ENCODE measurements at regions not wholly inside any gene's neighbourhood (a gene's known extent, or its start where the extent isn't known, plus 50 kb on each side); places are given as distances from the start of the nearest gene placed in this dataset.

DNA sequence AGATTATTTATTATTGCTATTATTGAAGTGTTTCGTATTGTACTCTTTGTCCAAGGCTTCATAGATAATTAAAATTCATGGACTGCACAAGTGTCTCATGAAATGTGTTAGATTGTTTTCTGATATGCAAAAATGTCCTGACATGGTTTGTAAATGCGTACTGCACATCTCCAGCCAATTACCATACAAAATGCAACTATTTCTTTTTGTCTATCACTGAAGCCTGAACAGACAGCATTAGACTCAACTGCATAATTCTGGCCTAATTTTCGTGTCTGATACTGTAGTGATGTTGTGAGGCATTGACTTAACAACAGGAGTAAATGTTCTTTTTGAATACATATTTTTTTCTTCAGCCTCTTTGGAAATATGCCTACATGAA is 498.2 kb upstream of the CD180 start:
- Histone ChIP-seq H3K27me3 (no peaks in the 10 kb centered on the region), H3K4me3 (no peak overlapping the region), H3K9ac (ENCODE audit: low read depth in 2 of 2, low read length in 2 of 2) (no peak overlapping the region), H3K9me3 (no peaks in the 10 kb centered on the region), H3K4me1 (no peaks in the 10 kb centered on the region), H3K27ac (no peak overlapping the region), H3K36me3 (no peaks in the 10 kb centered on the region)
- no peak for DNase-seq
- intact Hi-C loops (cut with DNase I) = no loop called here
- TF ChIP-seq, protein P1, sequence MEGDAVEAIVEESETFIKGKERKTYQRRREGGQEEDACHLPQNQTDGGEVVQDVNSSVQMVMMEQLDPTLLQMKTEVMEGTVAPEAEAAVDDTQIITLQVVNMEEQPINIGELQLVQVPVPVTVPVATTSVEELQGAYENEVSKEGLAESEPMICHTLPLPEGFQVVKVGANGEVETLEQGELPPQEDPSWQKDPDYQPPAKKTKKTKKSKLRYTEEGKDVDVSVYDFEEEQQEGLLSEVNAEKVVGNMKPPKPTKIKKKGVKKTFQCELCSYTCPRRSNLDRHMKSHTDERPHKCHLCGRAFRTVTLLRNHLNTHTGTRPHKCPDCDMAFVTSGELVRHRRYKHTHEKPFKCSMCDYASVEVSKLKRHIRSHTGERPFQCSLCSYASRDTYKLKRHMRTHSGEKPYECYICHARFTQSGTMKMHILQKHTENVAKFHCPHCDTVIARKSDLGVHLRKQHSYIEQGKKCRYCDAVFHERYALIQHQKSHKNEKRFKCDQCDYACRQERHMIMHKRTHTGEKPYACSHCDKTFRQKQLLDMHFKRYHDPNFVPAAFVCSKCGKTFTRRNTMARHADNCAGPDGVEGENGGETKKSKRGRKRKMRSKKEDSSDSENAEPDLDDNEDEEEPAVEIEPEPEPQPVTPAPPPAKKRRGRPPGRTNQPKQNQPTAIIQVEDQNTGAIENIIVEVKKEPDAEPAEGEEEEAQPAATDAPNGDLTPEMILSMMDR (IDR thresholded peaks at IDR 0.05) = no peak

DNA sequence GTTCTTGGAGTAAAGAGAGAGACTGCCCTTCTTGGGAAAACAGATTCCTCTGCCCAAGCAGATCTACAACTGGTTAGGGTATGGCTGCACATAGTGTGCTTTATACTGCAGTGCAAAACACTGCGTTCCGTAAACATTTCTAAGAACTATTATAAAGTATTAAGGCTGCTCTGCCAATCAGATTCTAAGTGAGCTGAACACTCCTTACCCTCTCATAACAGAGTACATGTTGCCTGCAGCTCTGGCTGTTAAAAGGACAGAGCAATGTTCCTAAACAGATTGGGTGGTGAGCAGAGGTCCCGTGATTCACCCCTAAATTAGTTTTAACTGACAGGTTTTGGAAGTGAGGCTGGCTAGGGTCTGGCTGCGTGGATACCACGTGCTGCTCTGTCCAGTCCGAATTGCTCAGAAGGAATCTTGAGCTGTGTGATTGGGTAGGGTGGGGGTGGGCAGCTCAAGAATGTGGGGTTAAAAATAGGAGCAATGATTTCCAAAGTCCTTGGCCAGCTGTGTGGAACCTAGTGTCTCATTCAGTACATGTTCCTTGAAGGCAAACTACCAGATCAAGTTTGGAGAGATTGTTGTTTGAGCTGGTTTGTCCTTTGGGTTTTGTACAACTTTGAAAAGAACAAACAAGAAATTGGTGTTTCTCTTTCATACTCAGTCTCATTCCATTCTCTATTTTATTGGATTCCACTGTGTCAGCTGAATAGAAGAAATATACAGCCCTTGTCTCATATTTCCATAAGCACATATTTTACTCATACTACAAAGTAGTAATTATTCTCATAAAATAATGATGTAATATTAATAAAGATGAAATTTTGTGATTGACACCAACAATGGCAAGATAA is 497.6 kb upstream of the CD180 start:
- peak; percentile 23 for DNase-seq
- Histone ChIP-seq H3K27me3 (no peaks in the 10 kb centered on the region), H3K27ac (no peak overlapping the region), H3K4me3 (no peak overlapping the region), H3K36me3 (no peaks in the 10 kb centered on the region), H3K9ac (ENCODE audit: low read depth in 2 of 2, low read length in 2 of 2) (no peak overlapping the region), H3K9me3 (no peaks in the 10 kb centered on the region), H3K4me1 (no peaks in the 10 kb centered on the region)
- TF ChIP-seq, protein P1 (IDR thresholded peaks at IDR 0.05) = no peak
- intact Hi-C loops (cut with DNase I) = no loop called here

DNA sequence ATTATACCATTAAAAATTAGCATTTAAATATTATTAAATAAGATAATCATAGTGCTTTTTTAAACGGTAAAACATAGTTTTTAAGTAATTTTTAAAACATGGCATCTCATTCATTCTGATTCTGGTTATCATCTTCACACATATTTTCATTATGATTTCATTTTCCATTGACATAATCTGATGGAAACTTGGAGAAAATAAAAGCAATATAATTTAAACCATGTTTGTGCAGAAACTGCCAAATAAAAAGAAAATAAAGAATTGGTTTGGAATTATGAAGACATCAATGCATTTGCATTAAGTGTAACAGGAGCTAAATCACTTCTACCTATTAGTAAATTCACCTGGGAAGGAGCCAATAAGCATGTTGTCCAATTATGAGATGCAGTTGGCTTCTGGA is 490.1 kb upstream of the CD180 start:
- TF ChIP-seq, protein P1 (IDR thresholded peaks at IDR 0.05) = no peak
- H3K4me1 ChIP-seq = no peaks in the 10 kb centered on the region
- H3K36me3 ChIP-seq = no peaks in the 10 kb centered on the region
- intact Hi-C loops (cut with DNase I) = no loop called here
- no peaks in the 10 kb centered on the region for H3K27me3 ChIP-seq
- H3K4me3 ChIP-seq = no peak overlapping the region
- no peak overlapping the region for H3K27ac ChIP-seq
- H3K9ac ChIP-seq (ENCODE audit: low read depth in 2 of 2, low read length in 2 of 2) = no peak overlapping the region
- DNase-seq = no peak
- H3K9me3 ChIP-seq = no peaks in the 10 kb centered on the region

DNA sequence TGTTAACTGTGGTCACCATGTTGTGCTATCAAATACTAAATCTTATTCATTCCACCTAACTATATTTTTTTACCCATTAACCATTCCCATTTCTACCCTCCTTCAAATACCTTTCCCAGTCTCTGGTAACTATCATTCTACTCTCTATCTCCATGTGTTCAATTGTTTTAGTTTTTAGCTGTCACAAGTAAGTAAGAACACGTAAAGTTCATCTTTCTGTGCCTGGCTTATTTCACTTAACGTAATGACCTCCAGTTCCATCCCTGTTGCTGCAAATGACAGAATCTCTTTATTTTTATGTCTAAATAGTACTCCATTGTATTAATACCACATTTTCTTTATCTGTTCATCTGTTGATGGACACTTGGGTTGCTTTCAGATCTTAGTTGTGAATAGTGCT is 485.1 kb upstream of the CD180 start:
- TF ChIP-seq, protein P1 (IDR thresholded peaks at IDR 0.05) = no peak
- H3K9ac ChIP-seq (ENCODE audit: low read depth in 2 of 2, low read length in 2 of 2) = no peak overlapping the region
- no peaks in the 10 kb centered on the region for H3K27me3 ChIP-seq
- H3K9me3 ChIP-seq = no peaks in the 10 kb centered on the region
- no peak overlapping the region for H3K4me3 ChIP-seq
- intact Hi-C loops (cut with DNase I) = no loop called here
- no peak overlapping the region for H3K27ac ChIP-seq
- no peaks in the 10 kb centered on the region for H3K36me3 ChIP-seq
- no peaks in the 10 kb centered on the region for H3K4me1 ChIP-seq
- DNase-seq = no peak

DNA sequence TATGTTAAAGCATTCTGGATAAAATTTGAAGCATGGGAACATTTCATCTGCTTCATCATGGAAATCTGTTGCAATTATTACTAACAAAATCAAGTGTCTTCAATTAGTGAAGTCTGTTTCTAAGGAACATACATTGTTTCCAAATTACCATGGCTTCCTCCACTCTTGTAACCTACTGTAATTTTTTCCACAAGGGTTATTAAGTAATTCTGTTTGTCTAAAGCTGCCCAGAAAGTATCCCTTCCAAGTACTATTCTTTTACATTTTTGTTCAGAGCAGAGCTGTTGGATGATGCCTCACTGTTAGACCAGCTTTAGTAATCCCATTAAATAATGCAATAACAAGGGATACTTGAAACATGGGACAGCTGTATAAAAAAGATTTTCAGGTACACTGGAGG is 483.5 kb upstream of the CD180 start:
- no peaks in the 10 kb centered on the region for H3K4me1 ChIP-seq
- TF ChIP-seq, protein P1 (IDR thresholded peaks at IDR 0.05) = no peak
- H3K27ac ChIP-seq = no peak overlapping the region
- intact Hi-C loops (cut with DNase I) = no loop called here
- H3K36me3 ChIP-seq = no peaks in the 10 kb centered on the region
- no peaks in the 10 kb centered on the region for H3K27me3 ChIP-seq
- H3K4me3 ChIP-seq = no peak overlapping the region
- H3K9me3 ChIP-seq = no peaks in the 10 kb centered on the region
- no peak overlapping the region for H3K9ac ChIP-seq (ENCODE audit: low read depth in 2 of 2, low read length in 2 of 2)
- no peak for DNase-seq
